GM23338 (cell line): ENCODE measurements at regions not wholly inside any gene's neighbourhood (a gene's known extent, or its start where the extent isn't known, plus 50 kb on each side); places are given as distances from the start of the nearest gene placed in this dataset.

ENCODE experiments used
- ATAC-seq: fragments of 200-7000 bp; cut with Tn5 transposase; 3 replicates; pipeline ENCODE4 v1.9.1; 2020
- DNase-seq: peaks from one replicate; pipeline ENCODE4 v3.0.0-alpha.2; 2015; ENCODE audit warnings: low spot score
- H2AFZ ChIP-seq: fragments of 200-600 bp; sonication (generic); 2 replicates; pipeline ENCODE4 v1.8.0; 2016; ENCODE audit warnings: antibody characterized with exemption, mild to moderate bottlenecking, moderate library complexity
- H3F3A ChIP-seq: fragments of 200-600 bp; sonication (generic); replicated peaks from 2 replicates; pipeline ENCODE4 v1.8.0; 2017; ENCODE audit warnings: antibody characterized with exemption, mixed run types, low read depth
- H3K27ac ChIP-seq: fragments of 200-600 bp; sonication (generic); 2 replicates; pipeline ENCODE4 v1.6.1; 2016; ENCODE audit warnings: low read depth
- H3K27me3 ChIP-seq: fragments of 200-600 bp; sonication (generic); 2 replicates; pipeline ENCODE4 v1.8.0; 2016; ENCODE audit warnings: mild to moderate bottlenecking, mixed run types, moderate library complexity; ENCODE audit not compliant: insufficient read depth
- H3K36me3 ChIP-seq: fragments of 200-600 bp; sonication (generic); 2 replicates; pipeline ENCODE4 v1.8.0; 2016; ENCODE audit warnings: mild to moderate bottlenecking; ENCODE audit not compliant: insufficient read depth
- H3K4me1 ChIP-seq: fragments of 200-600 bp; sonication (generic); 2 replicates; pipeline ENCODE4 v1.8.0; 2016; ENCODE audit warnings: mild to moderate bottlenecking, moderate library complexity; ENCODE audit not compliant: insufficient read depth
- H3K4me2 ChIP-seq: fragments of 200-600 bp; sonication (generic); 2 replicates; pipeline ENCODE4 v1.7.1; 2017; ENCODE audit warnings: mixed run types
- H3K4me3 ChIP-seq: fragments of 200-600 bp; sonication (generic); 2 replicates; pipeline ENCODE4 v1.6.1; 2016; ENCODE audit warnings: mixed run types
- H3K79me2 ChIP-seq: fragments of 200-600 bp; sonication (generic); replicated peaks from 2 replicates; pipeline ENCODE4 v1.8.0; 2017; ENCODE audit warnings: mild to moderate bottlenecking; ENCODE audit not compliant: insufficient read depth
- H3K9me2 ChIP-seq: fragments of 200-600 bp; sonication (generic); 2 replicates; pipeline ENCODE4 v1.8.0; 2017; ENCODE audit not compliant: insufficient read depth
- H4K20me1 ChIP-seq: fragments of 200-600 bp; sonication (generic); replicated peaks from 2 replicates; pipeline ENCODE4 v1.8.0; 2017; ENCODE audit warnings: mild to moderate bottlenecking; ENCODE audit not compliant: insufficient read depth
- H3K27ac Mint-ChIP-seq: 2 replicates; pipeline ENCODE4 v1.8.0; 2020; ENCODE audit warnings: inconsistent platforms, mild to moderate bottlenecking, moderate library complexity, mixed read lengths
- H3K27me3 Mint-ChIP-seq: 3 replicates; pipeline ENCODE4 v1.8.0; 2022; ENCODE audit warnings: low read depth, mild to moderate bottlenecking, moderate library complexity, mixed read lengths, inconsistent platforms; ENCODE audit not compliant: insufficient read depth, poor library complexity
- H3K36me3 Mint-ChIP-seq: 3 replicates; pipeline ENCODE4 v1.8.0; 2021; ENCODE audit warnings: low read depth, mild to moderate bottlenecking, inconsistent platforms, moderate library complexity, mixed read lengths
- H3K4me1 Mint-ChIP-seq: 3 replicates; pipeline ENCODE4 v1.8.0; 2020; ENCODE audit warnings: mild to moderate bottlenecking, inconsistent platforms, mixed read lengths
- H3K4me3 Mint-ChIP-seq: 3 replicates; pipeline ENCODE4 v1.8.0; 2021; ENCODE audit warnings: moderate library complexity, mild to moderate bottlenecking, inconsistent platforms, mixed read lengths
- H3K9me3 Mint-ChIP-seq: 3 replicates; pipeline ENCODE4 v1.8.0; 2020; ENCODE audit warnings: moderate library complexity, mild to moderate bottlenecking, inconsistent platforms, mixed read lengths
- CREB1 ChIP-seq: fragments of 250-450 bp; sonication (Bioruptor Pico); IDR thresholded peaks from 2 replicates; pipeline ENCODE4 v1.5.0; 2020; ENCODE audit warnings: low read depth, mild to moderate bottlenecking, moderate library complexity
- POLR2AphosphoS5 ChIP-seq: IDR thresholded peaks from 2 replicates; pipeline ENCODE4 v1.6.1; 2016; ENCODE audit warnings: antibody characterized with exemption, low read depth
- REST ChIP-seq: IDR thresholded peaks from one replicate; pipeline ENCODE4 v1.6.1; 2018; ENCODE audit warnings: antibody characterized with exemption; ENCODE audit not compliant: unreplicated experiment
- ZNF114 ChIP-seq: fragments of 250-450 bp; sonication (Bioruptor Pico); IDR thresholded peaks from 2 replicates; pipeline ENCODE4 v1.5.0; 2020; ENCODE audit warnings: mild to moderate bottlenecking, moderate library complexity
- ZNF462 ChIP-seq: fragments of 250-450 bp; sonication (Bioruptor Pico); IDR thresholded peaks from 2 replicates; pipeline ENCODE4 v1.5.0; 2020; ENCODE audit warnings: mild to moderate bottlenecking, moderate library complexity

GRCh38 chr5:98041661-98042060 lies 731.8 kb upstream of the RGMB start (continued):
- no peak for TF ChIP-seq REST
- TF ChIP-seq POLR2AphosphoS5: no peak
- no peak for TF ChIP-seq ZNF114

GRCh38 chr5:98042521-98042920 lies 730.9 kb upstream of the RGMB start:
- no peak overlapping the region for H2AFZ ChIP-seq
- no peaks in the 10 kb centered on the region for H3K36me3 ChIP-seq
- no peak for TF ChIP-seq ZNF462 (CRISPR knock-in tag)
- peak; percentile 53 for TF ChIP-seq CREB1
- Mint-ChIP-seq H3K27me3 (peaks cover 5% of the 10 kb centered on the region), H3K36me3 (no peaks in the 10 kb centered on the region), H3K9me3 (no peaks in the 10 kb centered on the region), H3K4me3 (no peak overlapping the region), H3K4me1 (peaks cover 18% of the 10 kb centered on the region), H3K27ac (no peak overlapping the region)
- H3K4me1 ChIP-seq: peaks cover 23% of the 10 kb centered on the region
- H3K27me3 ChIP-seq: no peaks in the 10 kb centered on the region
- H3K27ac ChIP-seq: no peak overlapping the region
- no peaks in the 10 kb centered on the region for H4K20me1 ChIP-seq
- H3K4me2 ChIP-seq: peak overlapping the region; percentile 40; the same call in 1 of the 2 replicates
- DNase-seq (peak; percentile 2), ATAC-seq (peak; percentile 50)
- H3K4me3 ChIP-seq: no peak overlapping the region
- no peaks in the 10 kb centered on the region for H3F3A ChIP-seq
- H3K9me2 ChIP-seq: no peaks in the 10 kb centered on the region
- H3K79me2 ChIP-seq: no peaks in the 10 kb centered on the region
